ENCODE measurements at regions not wholly inside any gene's neighbourhood (a gene's known extent, or its start where the extent isn't known, plus 50 kb on each side); places are given as distances from the start of the nearest gene placed in this dataset.

DNA sequence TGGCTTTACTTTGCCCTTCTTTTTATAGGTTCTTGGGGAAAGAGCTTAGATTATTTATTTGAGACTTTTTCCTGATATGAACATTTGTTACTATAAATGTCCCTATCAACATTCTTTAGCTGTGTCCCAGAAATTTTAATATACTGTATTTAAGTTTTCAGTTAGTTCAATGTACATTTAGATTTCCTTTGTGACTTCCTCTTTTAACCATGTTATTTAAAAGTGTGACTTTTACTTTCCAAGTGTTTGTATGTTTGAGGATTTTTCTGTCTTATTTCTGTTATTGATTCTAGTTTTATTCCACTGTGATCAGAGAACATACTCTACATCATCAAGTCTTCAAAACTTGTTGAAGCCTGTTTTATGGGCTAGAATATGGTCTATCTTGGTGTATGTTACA lies 72.7 kb upstream of the SPRY2 start:
- TF ChIP-seq, protein P1, sequence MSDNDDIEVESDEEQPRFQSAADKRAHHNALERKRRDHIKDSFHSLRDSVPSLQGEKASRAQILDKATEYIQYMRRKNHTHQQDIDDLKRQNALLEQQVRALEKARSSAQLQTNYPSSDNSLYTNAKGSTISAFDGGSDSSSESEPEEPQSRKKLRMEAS (IDR thresholded peaks at IDR 0.05): no peak
- TF ChIP-seq, protein P2, sequence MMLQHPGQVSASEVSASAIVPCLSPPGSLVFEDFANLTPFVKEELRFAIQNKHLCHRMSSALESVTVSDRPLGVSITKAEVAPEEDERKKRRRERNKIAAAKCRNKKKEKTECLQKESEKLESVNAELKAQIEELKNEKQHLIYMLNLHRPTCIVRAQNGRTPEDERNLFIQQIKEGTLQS (IDR thresholded peaks at IDR 0.05): no peak
- TF ChIP-seq FOXA1 (IDR thresholded peaks at IDR 0.05) (no peak), GABPA (IDR thresholded peaks at IDR 0.05 in 1 of 2, conservative IDR thresholded peaks at IDR 0.05 in 1 of 2) (no peak), RAD21 (IDR thresholded peaks at IDR 0.05) (no peak), SP1 (IDR thresholded peaks at IDR 0.05) (no peak), TAF1 (conservative IDR thresholded peaks at IDR 0.05) (no peak), EGR1 (IDR thresholded peaks at IDR 0.05; ENCODE audit: low read depth in 2 of 2) (no peak), HNF4A (conservative IDR thresholded peaks at IDR 0.05) (no peak), RXRA (IDR thresholded peaks at IDR 0.05) (no peak), YY1 (IDR thresholded peaks at IDR 0.05) (no peak)
- TF ChIP-seq, protein P3, sequence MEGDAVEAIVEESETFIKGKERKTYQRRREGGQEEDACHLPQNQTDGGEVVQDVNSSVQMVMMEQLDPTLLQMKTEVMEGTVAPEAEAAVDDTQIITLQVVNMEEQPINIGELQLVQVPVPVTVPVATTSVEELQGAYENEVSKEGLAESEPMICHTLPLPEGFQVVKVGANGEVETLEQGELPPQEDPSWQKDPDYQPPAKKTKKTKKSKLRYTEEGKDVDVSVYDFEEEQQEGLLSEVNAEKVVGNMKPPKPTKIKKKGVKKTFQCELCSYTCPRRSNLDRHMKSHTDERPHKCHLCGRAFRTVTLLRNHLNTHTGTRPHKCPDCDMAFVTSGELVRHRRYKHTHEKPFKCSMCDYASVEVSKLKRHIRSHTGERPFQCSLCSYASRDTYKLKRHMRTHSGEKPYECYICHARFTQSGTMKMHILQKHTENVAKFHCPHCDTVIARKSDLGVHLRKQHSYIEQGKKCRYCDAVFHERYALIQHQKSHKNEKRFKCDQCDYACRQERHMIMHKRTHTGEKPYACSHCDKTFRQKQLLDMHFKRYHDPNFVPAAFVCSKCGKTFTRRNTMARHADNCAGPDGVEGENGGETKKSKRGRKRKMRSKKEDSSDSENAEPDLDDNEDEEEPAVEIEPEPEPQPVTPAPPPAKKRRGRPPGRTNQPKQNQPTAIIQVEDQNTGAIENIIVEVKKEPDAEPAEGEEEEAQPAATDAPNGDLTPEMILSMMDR (IDR thresholded peaks at IDR 0.05; ENCODE audit: low read depth, low read length, missing input control): no peak
- TF ChIP-seq, protein P4, sequence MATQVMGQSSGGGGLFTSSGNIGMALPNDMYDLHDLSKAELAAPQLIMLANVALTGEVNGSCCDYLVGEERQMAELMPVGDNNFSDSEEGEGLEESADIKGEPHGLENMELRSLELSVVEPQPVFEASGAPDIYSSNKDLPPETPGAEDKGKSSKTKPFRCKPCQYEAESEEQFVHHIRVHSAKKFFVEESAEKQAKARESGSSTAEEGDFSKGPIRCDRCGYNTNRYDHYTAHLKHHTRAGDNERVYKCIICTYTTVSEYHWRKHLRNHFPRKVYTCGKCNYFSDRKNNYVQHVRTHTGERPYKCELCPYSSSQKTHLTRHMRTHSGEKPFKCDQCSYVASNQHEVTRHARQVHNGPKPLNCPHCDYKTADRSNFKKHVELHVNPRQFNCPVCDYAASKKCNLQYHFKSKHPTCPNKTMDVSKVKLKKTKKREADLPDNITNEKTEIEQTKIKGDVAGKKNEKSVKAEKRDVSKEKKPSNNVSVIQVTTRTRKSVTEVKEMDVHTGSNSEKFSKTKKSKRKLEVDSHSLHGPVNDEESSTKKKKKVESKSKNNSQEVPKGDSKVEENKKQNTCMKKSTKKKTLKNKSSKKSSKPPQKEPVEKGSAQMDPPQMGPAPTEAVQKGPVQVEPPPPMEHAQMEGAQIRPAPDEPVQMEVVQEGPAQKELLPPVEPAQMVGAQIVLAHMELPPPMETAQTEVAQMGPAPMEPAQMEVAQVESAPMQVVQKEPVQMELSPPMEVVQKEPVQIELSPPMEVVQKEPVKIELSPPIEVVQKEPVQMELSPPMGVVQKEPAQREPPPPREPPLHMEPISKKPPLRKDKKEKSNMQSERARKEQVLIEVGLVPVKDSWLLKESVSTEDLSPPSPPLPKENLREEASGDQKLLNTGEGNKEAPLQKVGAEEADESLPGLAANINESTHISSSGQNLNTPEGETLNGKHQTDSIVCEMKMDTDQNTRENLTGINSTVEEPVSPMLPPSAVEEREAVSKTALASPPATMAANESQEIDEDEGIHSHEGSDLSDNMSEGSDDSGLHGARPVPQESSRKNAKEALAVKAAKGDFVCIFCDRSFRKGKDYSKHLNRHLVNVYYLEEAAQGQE (IDR thresholded peaks at IDR 0.05): no peak
- TF ChIP-seq, protein P5, sequence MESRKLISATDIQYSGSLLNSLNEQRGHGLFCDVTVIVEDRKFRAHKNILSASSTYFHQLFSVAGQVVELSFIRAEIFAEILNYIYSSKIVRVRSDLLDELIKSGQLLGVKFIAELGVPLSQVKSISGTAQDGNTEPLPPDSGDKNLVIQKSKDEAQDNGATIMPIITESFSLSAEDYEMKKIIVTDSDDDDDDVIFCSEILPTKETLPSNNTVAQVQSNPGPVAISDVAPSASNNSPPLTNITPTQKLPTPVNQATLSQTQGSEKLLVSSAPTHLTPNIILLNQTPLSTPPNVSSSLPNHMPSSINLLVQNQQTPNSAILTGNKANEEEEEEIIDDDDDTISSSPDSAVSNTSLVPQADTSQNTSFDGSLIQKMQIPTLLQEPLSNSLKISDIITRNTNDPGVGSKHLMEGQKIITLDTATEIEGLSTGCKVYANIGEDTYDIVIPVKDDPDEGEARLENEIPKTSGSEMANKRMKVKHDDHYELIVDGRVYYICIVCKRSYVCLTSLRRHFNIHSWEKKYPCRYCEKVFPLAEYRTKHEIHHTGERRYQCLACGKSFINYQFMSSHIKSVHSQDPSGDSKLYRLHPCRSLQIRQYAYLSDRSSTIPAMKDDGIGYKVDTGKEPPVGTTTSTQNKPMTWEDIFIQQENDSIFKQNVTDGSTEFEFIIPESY (IDR thresholded peaks at IDR 0.05): no peak
